HepG2 (cell line): ENCODE measurements at regions not wholly inside any gene's neighbourhood (a gene's known extent, or its start where the extent isn't known, plus 50 kb on each side); places are given as distances from the start of the nearest gene placed in this dataset.

Experiments
- AFF4 ChIP-seq: sonication (generic); formaldehyde crosslinking; IDR thresholded peaks from 2 replicates; pipeline ENCODE4 v1.4.0; 2020; ENCODE audit warnings: missing genetic modification reagents
- MIXL1 ChIP-seq: IDR thresholded peaks from 2 replicates; pipeline ENCODE4 v1.6.1; 2016
- NFYC ChIP-seq: IDR thresholded peaks from 2 replicates; pipeline ENCODE4 v1.6.1; 2016; ENCODE audit warnings: missing genetic modification reagents, missing compliant biosample characterization
- ZHX2 ChIP-seq, 2 experiments: sonication (generic) in 1 of 2; formaldehyde crosslinking in 1 of 2; IDR thresholded peaks; 2 replicates each; pipeline versions ENCODE4 v1.6.1 to v1.9.0; 2014 to 2022; ENCODE audit warnings: antibody characterized with exemption in 1 of 2, borderline replicate concordance in 1 of 2, inconsistent platforms in 1 of 2, low read depth in 1 of 2, missing genetic modification reagents in 1 of 2

GRCh38 chr10:4693967-4694366 is 132.0 kb upstream of the AKR1E2 start (continued):
- TF ChIP-seq ZHX2 (IDR thresholded peaks at IDR 0.05; ENCODE audit: low read depth) (no peak), ZHX2 (CRISPR knock-in tag; IDR thresholded peaks at IDR 0.05; ENCODE audit: borderline replicate concordance) (no peak), MIXL1 (CRISPR knock-in tag) (no peak), NFYC (CRISPR knock-in tag) (no peak), AFF4 (CRISPR knock-in tag) (no peak)
